Stimulated activated CD8-positive, alpha-beta memory T cell treated with anti-CD3 and anti-CD28 coated beads, Interleukin-12 subunit alpha, Interleukin-12 subunit beta, amount 100 ng/mL, for 4 hours (primary cell): ENCODE measurements at regions not wholly inside any gene's neighbourhood (a gene's known extent, or its start where the extent isn't known, plus 50 kb on each side); places are given as distances from the start of the nearest gene placed in this dataset.
"Not testable (repeated sequence)": the region's sequence is repeated elsewhere in the genome, so short reads cannot be mapped to it uniquely, and the experiment has no call there.

Experiments
- DNase-seq: peaks from one replicate; pipeline ENCODE4 v3.0.0-alpha.2; 2020; ENCODE audit warnings: low read depth

- not testable (repeated sequence) for DNase-seq
Measured at GRCh38 chr6:141391135-141391534, 741.6 kb upstream of the GJE1 start.

- no peak for DNase-seq
Measured at GRCh38 chr6:141388666-141389065, 744.1 kb upstream of the GJE1 start.

- DNase-seq: no peak
Measured at GRCh38 chr6:141370438-141370837, 762.3 kb upstream of the GJE1 start.

- DNase-seq: not testable (repeated sequence)
Measured at GRCh38 chr6:141366796-141367195, 765.9 kb upstream of the GJE1 start.

GRCh38 chr6:141364694-141365093 lies 768.0 kb upstream of the GJE1 start:
- no peak for DNase-seq

- no peak for DNase-seq
Measured at GRCh38 chr6:141364232-141364631, 768.5 kb upstream of the GJE1 start.

GRCh38 chr6:141361559-141361958 lies 771.2 kb upstream of the GJE1 start:
- DNase-seq: no peak

GRCh38 chr6:141359953-141360352 lies 772.8 kb upstream of the GJE1 start:
- no peak for DNase-seq

- DNase-seq: no peak
Measured at GRCh38 chr6:141354191-141354955, 778.4 kb upstream of the GJE1 start.

GRCh38 chr6:141351721-141352120 lies 781.0 kb upstream of the GJE1 start:
- no peak for DNase-seq

- no peak for DNase-seq
Measured at GRCh38 chr6:141349710-141350109, 783.0 kb upstream of the GJE1 start.

- no peak for DNase-seq
Measured at GRCh38 chr6:141347906-141348492, 784.7 kb upstream of the GJE1 start.

GRCh38 chr6:141347086-141347485 lies 785.6 kb upstream of the GJE1 start:
- DNase-seq: no peak

GRCh38 chr6:141346535-141346934 lies 786.2 kb upstream of the GJE1 start:
- DNase-seq: no peak

- no peak for DNase-seq
Measured at GRCh38 chr6:141337191-141337590, 795.5 kb upstream of the GJE1 start.

GRCh38 chr6:141335477-141336273 lies 797.0 kb upstream of the GJE1 start:
- DNase-seq: no peak

GRCh38 chr6:141326925-141327324 lies 805.8 kb upstream of the GJE1 start:
- DNase-seq: no peak

- peak; percentile 24 for DNase-seq
Measured at GRCh38 chr6:141326426-141326825, 806.3 kb upstream of the GJE1 start.

- DNase-seq: no peak
Measured at GRCh38 chr6:141321493-141322347, 811.0 kb upstream of the GJE1 start.

- no peak for DNase-seq
Measured at GRCh38 chr6:141316236-141316635, 816.5 kb upstream of the GJE1 start.

- no peak for DNase-seq
Measured at GRCh38 chr6:141313986-141314385, 818.7 kb upstream of the GJE1 start.

- no peak for DNase-seq
Measured at GRCh38 chr6:141309295-141309694, 823.4 kb upstream of the GJE1 start.
